Femur (tissue), 1 donor: ENCODE measurements at regions not wholly inside any gene's neighbourhood (a gene's known extent, or its start where the extent isn't known, plus 50 kb on each side); places are given as distances from the start of the nearest gene placed in this dataset.

Source experiments
- DNase-seq: peaks from one replicate; pipeline ENCODE4 v3.0.0-alpha.2; 2017

DNA sequence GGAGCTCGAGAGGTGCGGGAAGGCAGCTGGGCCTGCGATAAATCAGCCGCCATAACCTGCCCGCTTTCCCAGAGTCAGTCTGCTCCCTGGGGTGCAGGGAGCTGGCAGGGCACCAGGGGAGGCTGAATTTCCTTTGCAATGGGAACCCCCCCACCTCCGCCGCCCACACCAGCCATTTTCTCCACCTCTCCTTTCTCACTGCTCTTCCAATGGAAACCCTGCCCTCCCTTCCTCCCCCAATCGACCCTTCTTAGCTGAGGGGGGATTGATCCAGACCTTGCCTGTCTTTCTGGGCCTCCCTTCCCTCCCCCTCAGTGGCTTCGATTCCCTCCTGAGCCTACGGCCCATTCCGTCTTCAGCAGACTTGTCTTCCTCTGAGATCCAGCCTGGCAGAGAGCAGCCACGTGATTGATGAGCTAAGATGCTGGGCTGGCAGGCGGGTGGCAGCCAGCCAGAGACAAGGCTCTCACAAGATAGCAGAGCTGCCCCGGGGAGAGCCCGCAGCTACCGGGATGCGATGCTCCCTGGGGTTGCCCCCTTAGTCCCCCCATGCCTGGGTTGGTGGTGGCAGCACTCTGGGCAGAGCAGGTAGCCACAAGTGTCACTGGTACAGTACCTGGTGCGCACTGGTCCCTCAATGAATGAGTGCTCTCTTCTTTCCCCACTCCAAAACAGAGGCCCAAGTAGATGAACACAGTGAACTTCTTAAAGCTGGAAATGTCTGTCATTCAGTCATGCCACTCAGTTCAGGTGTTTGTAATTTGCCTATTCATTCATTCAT lies 53.7 kb upstream of the FABP6 start:
- peak; percentile 50 for DNase-seq

GRCh38 chr5:160174780-160175437 lies 54.4 kb upstream of the FABP6 start:
- no peak for DNase-seq

DNA sequence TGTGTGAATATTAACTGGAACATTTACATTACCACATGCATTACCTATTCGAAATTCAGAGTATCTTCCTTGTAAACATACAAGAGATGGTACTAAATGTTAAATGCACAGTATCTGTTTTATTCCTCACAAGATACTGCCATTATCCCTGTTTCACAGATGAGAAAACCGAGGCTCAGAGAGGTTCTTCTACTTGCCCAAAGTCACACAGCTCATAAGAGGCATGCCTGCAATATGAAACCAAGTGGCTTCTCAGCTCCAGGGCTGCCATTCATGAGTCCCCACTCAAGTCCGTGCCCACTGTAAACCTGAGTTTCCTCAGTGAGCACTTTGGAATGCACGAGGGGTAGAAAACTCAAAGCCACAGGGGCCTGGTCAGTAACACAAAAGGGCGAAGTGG lies 55.0 kb upstream of the FABP6 start:
- no peak for DNase-seq

DNA sequence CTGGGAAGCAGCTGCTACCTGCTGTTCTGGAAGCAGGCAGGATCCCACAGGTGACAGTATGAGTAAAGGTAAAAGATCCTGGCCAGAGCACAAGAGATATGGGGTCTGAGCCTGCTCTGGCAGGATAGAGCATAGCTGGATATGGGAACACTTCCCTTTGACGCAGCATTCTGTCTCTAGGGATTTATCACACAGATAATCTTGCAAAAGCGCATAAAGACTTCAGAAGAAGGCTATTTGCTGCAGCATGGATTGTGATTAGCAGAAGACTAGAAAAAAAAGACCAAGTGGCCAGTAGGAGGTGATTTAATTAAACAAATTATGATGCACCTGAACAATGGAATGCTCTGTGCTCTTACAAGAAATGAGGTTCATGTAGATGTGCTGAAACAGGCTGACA lies 52.4 kb upstream of the PWWP2A start:
- no peak for DNase-seq

DNA sequence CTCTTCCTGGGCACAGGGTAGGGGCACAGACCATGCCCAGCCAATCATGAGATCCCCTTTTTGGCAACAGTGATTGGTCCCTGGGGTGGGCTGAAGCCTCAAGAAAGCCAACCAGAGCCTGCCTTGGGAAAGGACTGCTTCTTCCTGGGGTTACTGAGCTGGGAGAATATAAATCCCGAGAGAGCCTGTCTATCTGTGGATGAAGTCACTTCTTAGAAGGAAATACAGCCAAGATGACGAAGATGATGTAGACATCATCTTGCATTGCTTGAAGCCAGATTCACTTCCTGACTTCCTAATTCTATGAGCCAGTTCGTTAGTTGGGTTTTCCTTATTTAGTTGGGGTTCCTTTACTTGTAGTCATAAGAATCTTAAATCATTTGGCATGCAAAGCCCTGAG lies 50.1 kb upstream of the PWWP2A start:
- DNase-seq, result no peak
